Immature natural killer cell (primary cell): ENCODE measurements at regions not wholly inside any gene's neighbourhood (a gene's known extent, or its start where the extent isn't known, plus 50 kb on each side); places are given as distances from the start of the nearest gene placed in this dataset.

ENCODE experiments used
- DNase-seq, 3 donors: peaks; one replicate each; pipeline ENCODE4 v3.0.0; 2022; ENCODE audit warnings: mixed read lengths in 1 of 3
- H3K27ac Mint-ChIP-seq, 6 donors: one replicate each; pipeline ENCODE4 v1.8.0; 2020; ENCODE audit warnings: mixed read lengths in 6 of 6, mild to moderate bottlenecking in 5 of 6, inconsistent platforms in 4 of 6, moderate library complexity in 3 of 6
- H3K27me3 Mint-ChIP-seq, 3 donors: one replicate each; pipeline ENCODE4 v1.8.0; 2020 to 2021; ENCODE audit warnings: low read depth in 3 of 3, mild to moderate bottlenecking in 3 of 3, mixed read lengths in 3 of 3, moderate library complexity in 3 of 3, inconsistent platforms in 1 of 3
- H3K36me3 Mint-ChIP-seq, 3 donors: one replicate each; pipeline ENCODE4 v1.8.0; 2020; ENCODE audit warnings: mixed read lengths in 3 of 3, inconsistent platforms in 2 of 3, mild to moderate bottlenecking in 2 of 3
- H3K4me1 Mint-ChIP-seq, 2 donors: one replicate each; pipeline ENCODE4 v1.8.0; 2020; ENCODE audit warnings: inconsistent platforms in 2 of 2, mild to moderate bottlenecking in 2 of 2, mixed read lengths in 2 of 2, moderate library complexity in 1 of 2
- H3K4me3 Mint-ChIP-seq, 5 donors: one replicate each; pipeline ENCODE4 v1.8.0; 2020; ENCODE audit warnings: mild to moderate bottlenecking in 5 of 5, mixed read lengths in 5 of 5, inconsistent platforms in 3 of 5, moderate library complexity in 3 of 5
- H3K9me3 Mint-ChIP-seq, 6 donors: one replicate each; pipeline ENCODE4 v1.8.0; 2020; ENCODE audit warnings: mild to moderate bottlenecking in 6 of 6, mixed read lengths in 6 of 6, inconsistent platforms in 4 of 6, moderate library complexity in 3 of 6

GRCh38 chr13:40130871-40131636 is 475.6 kb downstream of the COG6 start:
- DNase-seq = no peak
- Mint-ChIP-seq H3K9me3 (peaks cover 0 to 2% (median 0%) of the 10 kb centered on the region in 6 donors), H3K4me1 (peaks cover 4 to 6% of the 10 kb centered on the region in 2 donors), H3K36me3 (no peaks in the 10 kb centered on the region), H3K27me3 (peaks cover 0 to 2% (median 0%) of the 10 kb centered on the region in 3 donors), H3K27ac (no peak overlapping the region), H3K4me3 (no peak overlapping the region)

- no peak for DNase-seq
- no peak overlapping the region for H3K27ac Mint-ChIP-seq
- peaks cover 0 to 5% (median 2%) of the 10 kb centered on the region in 3 donors for H3K27me3 Mint-ChIP-seq
Observed at GRCh38 chr13:40132249-40132648, 476.8 kb downstream of the COG6 start.

GRCh38 chr13:40136896-40137295 is 481.4 kb downstream of the COG6 start:
- no peaks in the 10 kb centered on the region for H3K4me1 Mint-ChIP-seq
- H3K27ac Mint-ChIP-seq = no peak overlapping the region
- H3K36me3 Mint-ChIP-seq = no peaks in the 10 kb centered on the region
- H3K27me3 Mint-ChIP-seq = peaks cover under 1 to 5% (median 2%) of the 10 kb centered on the region in 3 donors
- DNase-seq = no peak
- H3K9me3 Mint-ChIP-seq = no peaks in the 10 kb centered on the region
- no peak overlapping the region for H3K4me3 Mint-ChIP-seq

More at GRCh38 chr13:40132249-40132648, 476.8 kb downstream of the COG6 start:
- Mint-ChIP-seq H3K9me3 (peaks cover 0 to 2% (median 0%) of the 10 kb centered on the region in 6 donors), H3K4me1 (no peaks in the 10 kb centered on the region), H3K4me3 (no peak overlapping the region), H3K36me3 (no peaks in the 10 kb centered on the region)

- Mint-ChIP-seq H3K27ac (no peak overlapping the region), H3K4me3 (no peak overlapping the region), H3K36me3 (no peaks in the 10 kb centered on the region), H3K27me3 (peaks cover 1 to 5% (median 2%) of the 10 kb centered on the region in 3 donors), H3K4me1 (no peaks in the 10 kb centered on the region), H3K9me3 (no peaks in the 10 kb centered on the region)
- DNase-seq = no peak
Observed at GRCh38 chr13:40137400-40137799, 481.9 kb downstream of the COG6 start.

GRCh38 chr13:40139896-40140520 is 484.5 kb downstream of the COG6 start:
- Mint-ChIP-seq H3K27ac (no peak overlapping the region), H3K27me3 (peaks cover 5 to 10% (median 7%) of the 10 kb centered on the region in 3 donors), H3K4me3 (no peak overlapping the region), H3K9me3 (no peaks in the 10 kb centered on the region), H3K36me3 (no peaks in the 10 kb centered on the region), H3K4me1 (no peaks in the 10 kb centered on the region)
- DNase-seq = no peak

- Mint-ChIP-seq H3K27ac (no peak overlapping the region), H3K4me1 (peaks cover 4 to 7% of the 10 kb centered on the region in 2 donors), H3K4me3 (no peak overlapping the region), H3K27me3 (peaks cover under 1 to 10% (median 7%) of the 10 kb centered on the region in 3 donors), H3K9me3 (no peaks in the 10 kb centered on the region), H3K36me3 (no peaks in the 10 kb centered on the region)
- no peak for DNase-seq
Observed at GRCh38 chr13:40141859-40142555, 486.5 kb downstream of the COG6 start.

- Mint-ChIP-seq H3K4me3 (no peak overlapping the region), H3K27ac (no peak overlapping the region), H3K4me1 (peaks cover 4 to 7% of the 10 kb centered on the region in 2 donors)
Observed at GRCh38 chr13:40143106-40143505, 487.6 kb downstream of the COG6 start.

GRCh38 chr13:40143559-40143958 is 488.1 kb downstream of the COG6 start:
- Mint-ChIP-seq H3K9me3 (no peaks in the 10 kb centered on the region), H3K4me1 (peaks cover 4 to 7% of the 10 kb centered on the region in 2 donors), H3K4me3 (no peak overlapping the region), H3K36me3 (no peaks in the 10 kb centered on the region), H3K27ac (no peak overlapping the region), H3K27me3 (peaks cover 0 to 8% (median 7%) of the 10 kb centered on the region in 3 donors)
- DNase-seq = no peak

More at GRCh38 chr13:40143106-40143505, 487.6 kb downstream of the COG6 start:
- H3K9me3 Mint-ChIP-seq = no peaks in the 10 kb centered on the region
- no peak for DNase-seq
- peaks cover 0 to 10% (median 7%) of the 10 kb centered on the region in 3 donors for H3K27me3 Mint-ChIP-seq
- no peaks in the 10 kb centered on the region for H3K36me3 Mint-ChIP-seq

- Mint-ChIP-seq H3K36me3 (no peaks in the 10 kb centered on the region), H3K4me1 (peaks cover 4 to 7% of the 10 kb centered on the region in 2 donors), H3K9me3 (no peaks in the 10 kb centered on the region), H3K27ac (no peak overlapping the region), H3K4me3 (no peak overlapping the region), H3K27me3 (peaks cover 0 to 8% (median 7%) of the 10 kb centered on the region in 3 donors)
- no peak for DNase-seq
Observed at GRCh38 chr13:40145139-40145538, 489.7 kb downstream of the COG6 start.

- Mint-ChIP-seq H3K4me3 (no peak overlapping the region), H3K27ac (no peak overlapping the region), H3K4me1 (peaks cover 4 to 7% of the 10 kb centered on the region in 2 donors), H3K36me3 (no peaks in the 10 kb centered on the region), H3K9me3 (no peaks in the 10 kb centered on the region), H3K27me3 (peaks cover 0 to 8% (median 7%) of the 10 kb centered on the region in 3 donors)
- DNase-seq = no peak
Observed at GRCh38 chr13:40146063-40146462, 490.6 kb downstream of the COG6 start.

GRCh38 chr13:40146611-40147117 is 491.2 kb downstream of the COG6 start:
- Mint-ChIP-seq H3K27ac (no peak overlapping the region), H3K4me1 (peaks cover 4 to 7% of the 10 kb centered on the region in 2 donors), H3K9me3 (no peaks in the 10 kb centered on the region), H3K27me3 (peaks cover 0 to 8% (median 7%) of the 10 kb centered on the region in 3 donors), H3K4me3 (peak overlapping the region in 1 of 5 donors; percentile 17), H3K36me3 (no peaks in the 10 kb centered on the region)
- no peak for DNase-seq

- no peak overlapping the region for H3K4me3 Mint-ChIP-seq
- no peaks in the 10 kb centered on the region for H3K36me3 Mint-ChIP-seq
- no peak for DNase-seq
- no peaks in the 10 kb centered on the region for H3K9me3 Mint-ChIP-seq
- peaks cover 0 to 3% (median 0%) of the 10 kb centered on the region in 3 donors for H3K27me3 Mint-ChIP-seq
- no peak overlapping the region for H3K27ac Mint-ChIP-seq
- H3K4me1 Mint-ChIP-seq = peaks cover 4 to 7% of the 10 kb centered on the region in 2 donors
Observed at GRCh38 chr13:40148101-40148500, 492.6 kb downstream of the COG6 start.

GRCh38 chr13:40148742-40149141 is 493.3 kb downstream of the COG6 start:
- Mint-ChIP-seq H3K27me3 (no peaks in the 10 kb centered on the region), H3K36me3 (no peaks in the 10 kb centered on the region), H3K4me3 (no peak overlapping the region), H3K27ac (no peak overlapping the region), H3K4me1 (peaks cover 4 to 7% of the 10 kb centered on the region in 2 donors), H3K9me3 (no peaks in the 10 kb centered on the region)
- no peak for DNase-seq
